ENCODE measurements at regions not wholly inside any gene's neighbourhood (a gene's known extent, or its start where the extent isn't known, plus 50 kb on each side); places are given as distances from the start of the nearest gene placed in this dataset.
"Not testable (repeated sequence)": the region's sequence is repeated elsewhere in the genome, so short reads cannot be mapped to it uniquely, and the experiment has no call there.

DNA sequence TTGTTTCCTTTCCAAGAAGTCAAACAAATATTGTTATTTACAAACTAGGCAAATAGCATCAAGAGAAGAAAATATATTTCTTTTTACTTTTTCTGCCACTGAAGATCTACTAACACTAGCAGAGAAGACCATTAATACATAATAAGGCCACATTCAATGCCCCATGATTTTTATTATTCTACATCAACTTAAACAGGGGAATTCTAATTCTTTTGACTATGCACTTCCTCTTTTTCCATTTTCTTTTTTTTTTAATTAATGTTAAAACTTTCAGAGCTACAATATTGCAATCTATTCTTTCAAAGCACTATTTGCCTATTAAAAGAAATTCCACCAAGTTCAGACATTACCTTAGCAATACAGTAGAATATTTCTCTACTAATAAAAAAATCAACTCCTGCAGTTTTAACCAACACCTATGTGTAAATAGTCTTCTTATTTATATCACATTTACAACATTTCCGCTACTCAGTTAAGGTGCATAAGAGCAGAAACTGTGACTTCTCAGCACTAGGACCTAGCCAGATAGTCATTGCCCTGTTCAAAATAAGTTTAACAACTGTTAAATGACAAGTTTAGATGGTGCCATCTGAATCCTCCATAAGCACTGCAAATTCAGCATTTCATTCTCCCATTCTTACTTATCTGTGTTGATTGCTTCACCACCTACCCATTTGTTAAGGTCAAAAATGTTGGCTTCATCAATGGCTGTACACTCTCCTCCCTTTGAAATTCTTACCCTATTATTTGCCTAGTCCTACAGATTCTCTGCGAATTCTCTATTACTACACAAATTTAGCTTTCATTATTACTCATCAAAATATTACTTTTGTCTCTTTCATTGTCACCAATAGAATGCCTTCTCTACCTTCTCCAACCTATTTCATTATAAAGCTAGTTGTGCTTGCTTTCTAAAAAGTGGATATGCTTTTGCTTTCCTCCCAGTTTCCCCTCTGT, 90.1 kb downstream of the SPDYE17 start:
- H3K4me3 ChIP-seq; H3K9me3 ChIP-seq; H3K4me1 ChIP-seq; intact Hi-C loops (cut with DNase I; ENCODE audit: low total_unique reads); DNase-seq; in situ Hi-C loops (cut with MboI; ENCODE audit: low pct_ligation_motif_present in 1 of 4, low pct_unique_long_range_greater_than_20kb in 1 of 4, low sequenced_read_pairs in 3 of 4); H3K36me3 ChIP-seq; H3K27ac ChIP-seq; H3K27me3 ChIP-seq: not testable (repeated sequence)
- WGBS, 2 donors (ENCODE audit: low coverage in 1 of 2): 83 to 85% methylated on average over 1 of the region's 2 CpGs

GRCh38 chr7:76937781-76938180, 94.4 kb downstream of the SPDYE17 start:
- in situ Hi-C loops (cut with MboI; ENCODE audit: low pct_ligation_motif_present in 1 of 4, low pct_unique_long_range_greater_than_20kb in 1 of 4, low sequenced_read_pairs in 3 of 4); H3K27ac ChIP-seq; DNase-seq; H3K36me3 ChIP-seq; H3K9me3 ChIP-seq; intact Hi-C loops (cut with DNase I; ENCODE audit: low total_unique reads); H3K4me1 ChIP-seq; H3K27me3 ChIP-seq; H3K4me3 ChIP-seq: not testable (repeated sequence)
- WGBS, 2 donors (ENCODE audit: low coverage in 1 of 2): 84% methylated on average over 2 of the region's 3 CpGs; no CpG with 5 or more reads in 1 of the 2 donors

DNA sequence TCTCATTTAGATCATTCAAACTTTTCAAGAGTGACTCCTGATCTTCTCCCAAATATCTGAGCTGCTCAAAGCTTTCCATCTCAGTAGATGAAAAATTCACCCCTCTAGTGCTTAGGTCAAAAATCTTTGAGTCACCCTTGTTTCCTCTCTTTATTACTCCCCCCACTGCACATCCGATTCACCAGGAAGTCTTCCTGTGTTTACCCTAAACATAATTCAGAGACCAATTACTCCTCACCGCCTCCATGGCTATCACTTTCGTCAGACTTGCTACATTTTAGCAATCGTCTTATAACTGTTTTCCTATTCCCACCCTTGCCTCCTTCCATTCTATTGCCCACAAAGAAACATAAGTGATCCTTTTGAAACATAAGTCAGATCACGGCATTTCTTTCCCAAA, 94.8 kb downstream of the SPDYE17 start:
- H3K36me3 ChIP-seq; intact Hi-C loops (cut with DNase I; ENCODE audit: low total_unique reads); DNase-seq; H3K27me3 ChIP-seq; H3K4me3 ChIP-seq; in situ Hi-C loops (cut with MboI; ENCODE audit: low pct_ligation_motif_present in 1 of 4, low pct_unique_long_range_greater_than_20kb in 1 of 4, low sequenced_read_pairs in 3 of 4); H3K27ac ChIP-seq; H3K9me3 ChIP-seq; H3K4me1 ChIP-seq: not testable (repeated sequence)
- 55 to 57% methylated on average over 1 to 5 of the region's 5 CpGs for WGBS, 2 donors (ENCODE audit: low coverage in 1 of 2)

DNA sequence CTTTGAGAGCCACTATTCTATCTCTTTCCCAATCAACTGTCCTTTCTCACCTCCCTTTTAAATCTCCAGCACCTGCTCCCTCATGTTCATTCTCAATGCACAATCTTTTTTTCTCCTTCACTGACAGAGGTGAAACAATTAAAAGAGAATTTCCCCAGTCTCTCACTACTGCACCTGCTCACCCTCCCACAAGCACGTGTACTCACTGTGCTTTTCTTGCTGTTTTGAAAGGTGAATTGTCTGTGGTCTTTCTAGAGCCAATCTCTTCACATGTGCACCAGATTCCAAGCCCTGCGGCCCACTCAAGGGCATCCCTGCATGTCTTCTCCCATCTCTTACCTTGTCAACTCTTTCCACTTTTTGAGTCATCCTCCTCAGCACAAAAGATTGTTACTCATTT, 95.8 kb downstream of the SPDYE17 start:
- H3K27ac ChIP-seq; H3K36me3 ChIP-seq; H3K27me3 ChIP-seq; H3K9me3 ChIP-seq; intact Hi-C loops (cut with DNase I; ENCODE audit: low total_unique reads); in situ Hi-C loops (cut with MboI; ENCODE audit: low pct_ligation_motif_present in 1 of 4, low pct_unique_long_range_greater_than_20kb in 1 of 4, low sequenced_read_pairs in 3 of 4); H3K4me3 ChIP-seq; H3K4me1 ChIP-seq; DNase-seq: not testable (repeated sequence)
- 72 to 75% methylated on average over 2 of the region's 2 CpGs for WGBS, 2 donors (ENCODE audit: low coverage in 1 of 2)

DNA sequence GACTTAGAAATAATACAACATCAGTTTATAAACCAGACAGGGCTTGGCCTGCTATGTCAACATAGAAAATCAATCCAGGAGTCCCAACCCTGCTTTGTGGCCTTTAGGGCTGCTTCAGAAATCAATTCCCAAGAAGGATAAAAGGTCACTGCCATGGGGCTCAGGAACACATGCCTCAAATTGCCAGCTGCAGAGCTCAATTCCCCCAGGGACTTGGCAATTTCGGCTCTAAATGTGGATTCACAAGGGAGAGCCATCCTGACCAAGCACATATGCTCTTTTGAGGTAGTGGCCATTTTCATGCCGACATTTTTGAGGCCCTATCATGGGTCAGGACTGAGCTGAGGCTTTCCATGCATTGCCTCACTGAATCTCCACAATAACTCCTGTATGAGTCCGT, 97.5 kb downstream of the SPDYE17 start:
- H3K27ac ChIP-seq; in situ Hi-C loops (cut with MboI; ENCODE audit: low pct_ligation_motif_present in 1 of 4, low pct_unique_long_range_greater_than_20kb in 1 of 4, low sequenced_read_pairs in 3 of 4); H3K27me3 ChIP-seq; H3K4me3 ChIP-seq; H3K4me1 ChIP-seq; DNase-seq; H3K9me3 ChIP-seq; intact Hi-C loops (cut with DNase I; ENCODE audit: low total_unique reads); H3K36me3 ChIP-seq: not testable (repeated sequence)
- WGBS, 2 donors (ENCODE audit: low coverage in 1 of 2): 90 to 95% methylated on average over 2 to 3 of the region's 3 CpGs

GRCh38 chr7:76932957-76933356, 99.2 kb downstream of the SPDYE17 start:
- H3K4me1 ChIP-seq; in situ Hi-C loops (cut with MboI; ENCODE audit: low pct_ligation_motif_present in 1 of 4, low pct_unique_long_range_greater_than_20kb in 1 of 4, low sequenced_read_pairs in 3 of 4); DNase-seq; H3K4me3 ChIP-seq; H3K27me3 ChIP-seq; H3K9me3 ChIP-seq; H3K27ac ChIP-seq; H3K36me3 ChIP-seq; intact Hi-C loops (cut with DNase I; ENCODE audit: low total_unique reads): not testable (repeated sequence)
- 82 to 91% methylated on average over 4 of the region's 4 CpGs for WGBS, 2 donors (ENCODE audit: low coverage in 1 of 2)

GRCh38 chr7:76931441-76931840, 100.7 kb downstream of the SPDYE17 start:
- in situ Hi-C loops (cut with MboI; ENCODE audit: low pct_ligation_motif_present in 1 of 4, low pct_unique_long_range_greater_than_20kb in 1 of 4, low sequenced_read_pairs in 3 of 4); H3K4me3 ChIP-seq; DNase-seq; H3K36me3 ChIP-seq; H3K27ac ChIP-seq; H3K27me3 ChIP-seq; intact Hi-C loops (cut with DNase I; ENCODE audit: low total_unique reads); H3K4me1 ChIP-seq; H3K9me3 ChIP-seq: not testable (repeated sequence)
- 40 to 54% methylated on average over 2 to 3 of the region's 4 CpGs for WGBS, 2 donors (ENCODE audit: low coverage in 1 of 2)

- H3K27ac ChIP-seq; H3K36me3 ChIP-seq; H3K4me1 ChIP-seq; intact Hi-C loops (cut with DNase I; ENCODE audit: low total_unique reads); in situ Hi-C loops (cut with MboI; ENCODE audit: low pct_ligation_motif_present in 1 of 4, low pct_unique_long_range_greater_than_20kb in 1 of 4, low sequenced_read_pairs in 3 of 4); H3K9me3 ChIP-seq; DNase-seq; H3K4me3 ChIP-seq; H3K27me3 ChIP-seq: not testable (repeated sequence)
- 82% methylated on average over 5 of the region's 5 CpGs; no CpG with 5 or more reads in 1 of the 2 donors for WGBS, 2 donors (ENCODE audit: low coverage in 1 of 2)
These were observed 101.7 kb downstream of the SPDYE17 start for GRCh38 chr7:76930416-76930815.

GRCh38 chr7:76928751-76929150, 103.4 kb downstream of the SPDYE17 start:
- in situ Hi-C loops (cut with MboI; ENCODE audit: low pct_ligation_motif_present in 1 of 4, low pct_unique_long_range_greater_than_20kb in 1 of 4, low sequenced_read_pairs in 3 of 4); H3K36me3 ChIP-seq; H3K4me1 ChIP-seq; H3K4me3 ChIP-seq; intact Hi-C loops (cut with DNase I; ENCODE audit: low total_unique reads); DNase-seq; H3K27me3 ChIP-seq; H3K27ac ChIP-seq; H3K9me3 ChIP-seq: not testable (repeated sequence)
- 68 to 77% methylated on average over 4 of the region's 4 CpGs for WGBS, 2 donors (ENCODE audit: low coverage in 1 of 2)

DNA sequence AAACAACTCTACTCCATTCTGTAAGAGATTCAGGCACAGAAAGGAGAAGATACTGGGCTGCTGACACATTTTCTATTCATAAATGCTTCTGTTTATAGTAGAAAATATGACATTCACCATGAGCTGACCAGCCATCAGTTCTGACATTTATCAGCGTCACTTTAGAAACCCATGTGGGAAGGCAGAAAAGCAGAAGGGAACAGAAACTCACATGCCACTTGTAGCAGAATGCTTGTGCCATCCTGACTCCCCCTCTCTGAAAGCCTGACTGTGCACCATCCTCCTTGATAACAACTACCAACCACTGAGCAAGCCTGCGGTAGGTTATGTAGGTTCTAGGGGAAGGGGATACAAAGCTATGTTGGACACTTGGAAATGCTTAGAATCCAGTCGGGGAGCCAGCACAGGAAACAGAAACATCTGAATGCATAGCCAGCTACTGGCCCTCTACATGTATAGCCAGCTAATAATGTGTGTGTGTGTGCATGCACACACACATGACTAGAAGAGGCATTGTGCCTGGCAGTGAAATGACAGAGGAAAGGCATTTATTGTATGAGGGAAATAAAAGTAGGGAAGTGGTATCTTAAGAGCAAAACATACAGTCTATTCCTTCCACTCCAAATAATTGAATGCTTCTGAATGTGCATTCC, 104.3 kb downstream of the SPDYE17 start:
- H3K9me3 ChIP-seq; H3K4me3 ChIP-seq; H3K36me3 ChIP-seq; in situ Hi-C loops (cut with MboI; ENCODE audit: low pct_ligation_motif_present in 1 of 4, low pct_unique_long_range_greater_than_20kb in 1 of 4, low sequenced_read_pairs in 3 of 4); H3K27ac ChIP-seq; intact Hi-C loops (cut with DNase I; ENCODE audit: low total_unique reads); DNase-seq; H3K27me3 ChIP-seq; H3K4me1 ChIP-seq: not testable (repeated sequence)
- 60 to 100% methylated on average over 1 to 2 of the region's 3 CpGs for WGBS, 2 donors (ENCODE audit: low coverage in 1 of 2)

DNA sequence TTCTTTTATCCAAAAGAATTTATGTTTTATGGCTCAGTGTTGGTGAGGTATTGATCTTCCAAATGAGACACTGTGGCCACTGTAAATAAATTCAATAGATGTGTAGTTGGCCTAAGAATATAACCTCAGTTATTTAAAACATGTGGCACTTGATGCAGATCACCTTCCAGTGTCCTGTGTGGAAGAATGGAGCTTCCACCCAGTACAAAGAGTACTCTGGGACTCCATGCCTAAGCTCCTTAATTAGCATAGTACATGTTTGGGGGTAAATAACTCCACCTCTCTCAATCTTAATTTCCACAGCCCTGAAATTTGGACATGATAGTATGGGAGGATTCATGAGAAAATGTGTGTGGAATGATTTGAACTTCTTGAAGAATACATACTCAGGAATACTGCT, 105.7 kb downstream of the SPDYE17 start:
- H3K9me3 ChIP-seq; in situ Hi-C loops (cut with MboI; ENCODE audit: low pct_ligation_motif_present in 1 of 4, low pct_unique_long_range_greater_than_20kb in 1 of 4, low sequenced_read_pairs in 3 of 4); H3K27me3 ChIP-seq; DNase-seq; H3K27ac ChIP-seq; H3K36me3 ChIP-seq; H3K4me1 ChIP-seq; H3K4me3 ChIP-seq; intact Hi-C loops (cut with DNase I; ENCODE audit: low total_unique reads): not testable (repeated sequence)
